Erythroblast (primary cell): ENCODE measurements at regions not wholly inside any gene's neighbourhood (a gene's known extent, or its start where the extent isn't known, plus 50 kb on each side); places are given as distances from the start of the nearest gene placed in this dataset.

Source experiments
- GATA1 ChIP-seq: IDR thresholded peaks from 2 replicates; pipeline ENCODE4 v1.6.1; 2011; ENCODE audit warnings: low read depth, mild to moderate bottlenecking, control low read depth, low read length, moderate library complexity
- POLR2A ChIP-seq: IDR thresholded peaks from 2 replicates; pipeline ENCODE4 v1.6.1; 2011; ENCODE audit warnings: mild to moderate bottlenecking, low read length

DNA sequence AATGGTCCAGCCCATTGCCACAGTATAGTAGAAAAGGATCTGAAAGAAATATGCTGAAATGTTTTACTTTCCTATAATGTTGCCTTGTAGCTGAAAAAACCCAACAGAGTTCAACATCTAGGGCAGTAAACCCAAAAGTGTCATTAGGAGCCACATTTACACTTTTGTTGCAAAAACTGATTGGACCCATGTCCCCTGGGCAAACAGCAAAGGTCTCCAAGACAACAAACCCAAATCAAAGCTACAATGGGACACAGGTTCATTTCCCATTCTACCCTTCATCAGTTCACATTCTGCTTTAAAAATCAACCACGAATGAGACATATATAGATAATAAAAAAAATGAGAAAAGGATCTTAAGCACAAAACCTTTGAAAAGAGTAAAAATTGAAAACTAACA, 744.8 kb downstream of the PCDH17 start:
- no peak for TF ChIP-seq POLR2A
- no peak for TF ChIP-seq GATA1
